Activated T-cell treated with anti-CD3 and anti-CD28 coated beads, Interleukin-2, amount 50 U/mL, for 1 hour (primary cell): ENCODE measurements at regions not wholly inside any gene's neighbourhood (a gene's known extent, or its start where the extent isn't known, plus 50 kb on each side); places are given as distances from the start of the nearest gene placed in this dataset.
"Not testable (repeated sequence)": the region's sequence is repeated elsewhere in the genome, so short reads cannot be mapped to it uniquely, and the experiment has no call there.

Source experiments
- DNase-seq: peaks from one replicate; pipeline ENCODE4 v3.0.0-alpha.2; 2020

DNA sequence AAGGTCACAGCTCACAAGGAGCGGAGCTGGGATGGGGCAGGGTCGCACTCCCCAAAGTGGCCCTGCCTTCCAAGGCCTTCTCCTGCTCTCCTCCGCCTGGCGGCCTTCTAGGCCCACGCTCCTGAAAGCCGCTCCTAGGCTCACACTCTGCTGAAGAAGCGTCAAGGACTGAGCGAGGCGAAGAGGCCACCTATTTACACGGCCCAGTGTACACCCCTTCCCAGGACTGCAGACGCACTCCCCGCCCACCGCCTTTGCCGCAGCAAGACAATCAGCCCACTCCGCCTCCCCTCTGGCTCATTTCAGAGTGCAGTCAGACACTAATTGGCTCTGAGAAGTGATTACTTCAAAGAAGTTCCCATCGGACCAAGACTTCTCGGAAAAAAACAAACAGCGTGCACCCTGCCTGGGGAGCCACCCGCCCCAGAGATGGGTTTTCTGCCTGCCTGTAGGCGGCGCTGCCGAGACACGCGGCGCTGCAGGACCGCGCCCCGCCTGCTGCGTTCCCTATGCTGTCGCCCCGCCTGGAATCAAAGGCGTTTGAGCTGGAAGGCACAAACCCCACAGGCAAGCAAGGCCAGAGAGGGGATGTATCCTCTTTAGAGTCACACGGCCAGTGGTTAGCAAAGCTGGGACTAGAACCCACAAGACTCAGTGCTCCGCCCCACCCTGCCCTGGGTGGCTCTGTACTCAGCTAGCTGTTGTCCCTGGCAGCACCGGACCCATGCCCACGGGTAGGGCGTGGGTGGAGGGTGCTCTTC is 414.8 kb downstream of the BUD13 start:
- DNase-seq: no peak

DNA sequence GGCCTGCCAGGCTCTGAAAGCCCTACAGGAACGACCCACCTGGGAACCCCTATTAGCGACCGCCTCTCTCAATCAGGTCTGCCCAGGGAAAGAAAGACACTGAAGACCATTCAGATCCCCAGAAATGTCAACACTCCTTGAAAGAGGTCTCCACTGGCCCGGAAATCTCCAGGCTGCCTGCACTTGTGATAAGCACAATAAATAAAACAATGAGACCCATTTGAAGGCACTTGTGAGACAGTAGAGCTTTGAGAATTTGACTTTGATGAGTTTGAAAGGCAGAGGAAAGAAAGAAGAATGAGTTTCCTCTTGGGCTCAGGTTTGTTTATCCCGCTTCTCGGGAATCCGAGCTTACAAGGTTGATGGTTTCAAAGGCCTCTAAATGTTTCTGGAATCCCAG is 416.3 kb downstream of the BUD13 start:
- no peak for DNase-seq

GRCh38 chr11:116355104-116355503 is 417.7 kb downstream of the BUD13 start:
- DNase-seq: no peak

DNA sequence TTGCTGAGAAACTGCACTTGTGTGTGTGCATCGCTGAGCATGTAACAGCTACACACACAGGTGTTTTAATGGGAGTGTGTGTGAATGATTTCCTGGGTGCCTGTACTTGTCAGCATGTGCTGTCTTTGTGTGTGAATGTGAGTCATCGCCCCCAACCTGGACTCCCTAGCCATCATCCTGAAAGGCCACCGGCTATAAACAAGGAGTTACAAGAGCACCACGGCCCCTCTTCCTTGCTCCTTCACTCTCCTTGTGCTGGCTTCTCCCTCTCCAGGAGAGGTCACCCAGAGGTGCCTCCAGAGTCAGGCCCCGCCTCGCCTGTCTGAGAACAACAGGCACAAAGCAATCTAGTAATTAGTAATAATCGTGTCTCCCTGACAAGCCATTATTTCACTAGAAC is 419.2 kb downstream of the BUD13 start:
- DNase-seq: no peak

GRCh38 chr11:116352881-116353280 is 419.9 kb downstream of the BUD13 start:
- no peak for DNase-seq

DNA sequence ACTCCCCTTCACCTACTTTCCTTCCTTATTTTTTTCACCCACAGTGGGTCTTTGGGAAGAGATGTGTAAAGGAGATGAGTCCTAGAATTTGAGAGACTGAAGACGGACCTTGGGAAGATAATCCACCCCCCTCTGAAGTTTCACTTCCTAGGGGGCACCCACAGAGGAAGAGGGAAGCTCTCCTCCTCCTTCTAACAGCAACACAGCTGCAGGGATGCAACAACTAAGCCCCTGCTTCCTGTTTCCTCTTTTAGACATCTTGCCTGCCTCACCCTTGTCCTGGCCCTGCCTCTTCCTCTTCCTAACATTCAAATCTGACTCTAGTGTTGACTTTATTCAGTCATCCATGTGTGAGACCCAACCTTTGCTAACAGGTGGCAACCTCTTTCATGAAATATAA is 424.6 kb downstream of the BUD13 start:
- no peak for DNase-seq

GRCh38 chr11:116345575-116345974 is 427.2 kb downstream of the BUD13 start:
- no peak for DNase-seq

DNA sequence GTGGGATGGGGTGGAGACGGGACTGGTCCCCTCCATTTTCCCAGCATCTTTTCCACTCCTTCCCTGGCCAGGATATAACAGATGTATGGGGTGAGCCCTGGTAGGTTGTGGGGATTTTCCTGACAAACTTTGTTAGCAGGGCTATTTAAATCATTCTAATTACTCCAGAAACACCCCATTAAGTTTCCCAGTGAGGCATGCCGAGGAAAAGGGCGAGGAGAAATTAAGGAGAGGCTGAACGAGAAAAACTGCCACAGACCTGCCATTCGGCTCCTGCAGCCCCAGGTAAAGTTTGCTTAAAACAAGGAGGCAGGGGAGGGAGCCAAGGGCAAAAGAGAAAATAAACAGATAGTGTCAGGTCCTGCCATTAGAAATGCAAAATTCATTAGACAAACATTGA is 428.2 kb downstream of the BUD13 start:
- no peak for DNase-seq

DNA sequence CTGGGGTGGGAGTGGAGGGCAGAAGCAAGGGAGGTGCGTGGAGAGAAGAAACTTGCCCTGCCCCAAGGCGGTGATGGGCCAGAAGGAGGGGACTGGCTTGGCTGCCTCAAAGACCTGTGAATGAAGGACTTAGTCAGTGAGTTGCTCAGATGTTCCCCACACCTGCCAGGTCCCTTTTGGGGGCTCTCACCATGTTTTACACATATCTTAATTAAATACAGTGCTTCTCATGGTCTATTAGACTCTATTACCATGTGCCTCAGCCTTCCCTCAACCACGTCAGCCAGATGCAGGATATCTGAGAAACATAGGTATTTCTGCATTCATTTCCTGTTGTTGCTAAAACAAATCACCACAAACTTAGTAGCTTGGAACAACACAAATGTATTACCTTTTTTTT is 429.5 kb downstream of the BUD13 start:
- no peak for DNase-seq

- no peak for DNase-seq
These were observed 430.6 kb downstream of the BUD13 start for GRCh38 chr11:116342148-116342547.

GRCh38 chr11:116339306-116340098 is 433.3 kb downstream of the BUD13 start:
- DNase-seq: no peak

- not testable (repeated sequence) for DNase-seq
These were observed 434.3 kb downstream of the BUD13 start for GRCh38 chr11:116338500-116338899.

GRCh38 chr11:116336540-116336939 is 436.2 kb downstream of the BUD13 start:
- no peak for DNase-seq

DNA sequence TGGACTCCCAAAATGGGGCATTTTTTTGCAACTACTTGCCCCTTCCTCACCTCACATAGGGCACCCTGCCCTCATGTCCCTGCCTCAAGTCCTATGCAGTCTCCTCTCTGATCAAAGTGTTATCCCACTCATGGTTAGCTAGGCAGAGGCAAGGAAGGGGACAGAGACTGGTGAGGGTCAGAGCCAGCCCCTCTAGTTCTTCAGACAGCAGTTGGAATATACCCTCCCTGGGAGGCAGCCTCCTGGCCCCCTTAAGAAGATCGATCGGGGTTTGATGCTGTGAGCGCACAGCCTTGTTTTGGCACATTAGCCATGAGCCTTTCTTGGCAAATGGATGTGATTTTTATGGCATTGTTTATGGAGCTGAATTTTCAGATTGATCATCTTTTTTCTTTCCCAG is 436.9 kb downstream of the BUD13 start:
- no peak for DNase-seq

DNA sequence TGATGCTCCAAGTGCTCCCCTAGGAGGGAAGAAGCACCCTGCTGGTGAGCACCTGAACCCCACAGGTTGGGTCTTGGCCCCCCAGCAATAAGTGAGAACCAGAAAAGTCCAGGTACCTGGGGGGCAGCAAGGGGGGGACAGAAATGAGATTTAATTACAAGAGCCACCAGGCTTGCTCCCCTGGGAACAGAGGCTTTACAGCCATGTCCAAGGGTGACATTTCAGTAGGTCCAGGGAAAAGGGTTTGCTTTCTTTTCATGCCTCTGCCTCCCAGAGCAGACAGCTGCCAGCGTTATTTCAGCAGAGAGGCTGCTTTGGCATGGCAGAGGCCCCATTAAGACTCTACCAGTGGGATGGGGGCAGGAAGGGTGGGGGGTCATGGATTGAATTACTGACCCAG is 437.7 kb downstream of the BUD13 start:
- DNase-seq: no peak

DNA sequence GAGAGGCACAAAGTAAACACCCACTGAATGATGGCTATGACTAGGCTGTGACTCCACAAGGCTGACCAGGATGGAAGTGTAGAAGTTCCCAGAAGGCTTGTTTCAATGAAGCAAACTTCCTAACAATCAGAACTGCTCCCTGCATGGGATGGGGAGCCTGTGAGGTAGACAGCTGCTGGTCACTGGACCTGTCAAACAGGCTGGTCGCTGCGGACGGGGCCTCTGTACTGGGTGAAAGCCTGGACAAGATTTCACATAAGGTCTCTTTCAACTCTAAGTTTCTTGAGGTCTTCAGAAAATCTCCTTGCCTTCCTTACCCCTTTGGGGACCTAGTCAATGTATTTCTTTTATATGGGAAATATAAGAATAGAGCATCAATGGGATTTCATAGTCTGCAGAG is 438.2 kb downstream of the BUD13 start:
- DNase-seq: no peak

- DNase-seq: no peak
These were observed 439.7 kb downstream of the BUD13 start for GRCh38 chr11:116333001-116333535.

GRCh38 chr11:116332391-116332790 is 440.4 kb downstream of the BUD13 start:
- no peak for DNase-seq

GRCh38 chr11:116331381-116331780 is 441.4 kb downstream of the BUD13 start:
- DNase-seq: no peak

DNA sequence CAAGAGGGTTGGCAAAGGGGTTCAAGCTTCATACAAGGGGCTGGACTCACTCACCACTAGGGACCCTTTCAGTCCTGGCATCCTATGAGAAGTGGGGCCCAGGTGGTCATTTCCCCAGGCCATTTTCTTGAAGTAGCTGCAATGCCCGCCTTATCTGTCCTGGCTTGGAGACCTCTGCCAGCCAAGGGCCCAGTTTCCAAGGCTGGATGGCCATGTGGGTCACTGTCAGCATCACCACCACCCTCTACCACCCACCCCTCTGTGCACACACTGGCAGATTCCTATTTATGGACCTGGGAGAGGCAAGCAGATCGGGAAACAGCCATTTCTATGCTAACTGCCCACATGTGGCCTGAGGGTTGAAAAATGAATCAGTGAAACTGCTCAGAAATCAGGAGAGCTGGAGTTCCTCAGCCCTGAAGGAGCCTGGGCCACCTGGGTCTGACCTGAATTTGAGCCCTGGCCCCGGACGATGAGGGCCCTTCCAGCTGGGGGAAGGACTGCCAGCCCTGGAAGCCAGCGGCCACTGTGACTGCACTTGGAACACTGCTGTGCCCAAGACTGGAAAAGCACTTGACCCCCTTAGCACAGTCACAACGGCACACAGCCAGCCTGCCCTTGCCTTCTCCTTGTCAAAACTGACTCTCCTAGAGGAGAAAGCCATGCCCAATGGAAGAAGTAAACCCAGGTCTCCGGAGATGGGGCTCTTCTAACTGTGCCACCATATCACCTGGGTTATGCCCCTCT is 442.2 kb downstream of the BUD13 start:
- no peak for DNase-seq

GRCh38 chr11:116329354-116330090 is 443.3 kb downstream of the BUD13 start:
- no peak for DNase-seq

GRCh38 chr11:116328851-116329250 is 443.9 kb downstream of the BUD13 start:
- no peak for DNase-seq

GRCh38 chr11:116328391-116328790 is 444.4 kb downstream of the BUD13 start:
- no peak for DNase-seq
